Body of pancreas (tissue), 4 donors: ENCODE measurements at regions not wholly inside any gene's neighbourhood (a gene's known extent, or its start where the extent isn't known, plus 50 kb on each side); places are given as distances from the start of the nearest gene placed in this dataset.

Source experiments
- ATAC-seq: fragments of 150-250 bp; one replicate; pipeline ENCODE4 v1.9.1; 2016
- DNase-seq, 4 donors: peaks; one replicate each; pipeline ENCODE4 v3.0.0-alpha.2; 2019
- H3K27ac ChIP-seq, 4 donors: fragments of 200-600 bp; sonication (generic); 1 replicate in 3 of 4; 2 replicates in 1 of 4; pipeline versions ENCODE4 v1.5.1 to v1.6.1; 2016 to 2019; ENCODE audit warnings: mild to moderate bottlenecking in 1 of 4, mixed read lengths in 1 of 4, moderate library complexity in 1 of 4
- H3K27me3 ChIP-seq, 2 donors: fragments of 200-600 bp; sonication (generic); one replicate each; pipeline ENCODE4 v1.6.0; 2016; ENCODE audit warnings: mild to moderate bottlenecking in 1 of 2
- H3K36me3 ChIP-seq, 2 donors: fragments of 200-600 bp; sonication (generic); replicated peaks in 1 of 2; 2 replicates each; pipeline ENCODE4 v1.5.1; 2016; ENCODE audit warnings: low read depth in 2 of 2; ENCODE audit not compliant: insufficient read depth in 1 of 2
- H3K4me1 ChIP-seq: fragments of 200-600 bp; sonication (generic); one replicate; pipeline ENCODE4 v1.6.0; 2016
- H3K4me3 ChIP-seq, 2 donors: fragments of 200-600 bp; sonication (generic); 1 replicate in 1 of 2; 2 replicates in 1 of 2; pipeline ENCODE4 v1.5.1; 2016 to 2019
- H3K9me3 ChIP-seq, 3 donors: fragments of 200-600 bp; sonication (generic); 1 replicate in 2 of 3; 2 replicates in 1 of 3; pipeline ENCODE4 v1.5.1; 2016
- POLR2A ChIP-seq, 3 donors: fragments of 450-650 bp; IDR thresholded peaks; one replicate each; pipeline ENCODE4 v1.6.1; 2016; ENCODE audit warnings: antibody characterized with exemption in 3 of 3, mild to moderate bottlenecking in 2 of 3
- WGBS, 2 donors: methylation state at CpG; one replicate each; pipeline ENCODE4 v1.1.5; 2017; 5-methylcytosine and 5-hydroxymethylcytosine counted together
- intact Hi-C: fragments of 100-400 bp; cut with DNase I; formaldehyde crosslinking; loops from one replicate; pipeline ENCODE4 v1.15.1; 2023
- TF ChIP-seq, protein P1 (sequence below), 7 experiments: fragments of 450-650 bp in 4 of 7; fragments of 200-600 bp in 3 of 7; sonication (generic) in 3 of 7; IDR thresholded peaks; one replicate each; pipeline ENCODE4 v1.5.1; 2016 to 2019; ENCODE audit warnings: antibody characterized with exemption in 7 of 7

DNA sequence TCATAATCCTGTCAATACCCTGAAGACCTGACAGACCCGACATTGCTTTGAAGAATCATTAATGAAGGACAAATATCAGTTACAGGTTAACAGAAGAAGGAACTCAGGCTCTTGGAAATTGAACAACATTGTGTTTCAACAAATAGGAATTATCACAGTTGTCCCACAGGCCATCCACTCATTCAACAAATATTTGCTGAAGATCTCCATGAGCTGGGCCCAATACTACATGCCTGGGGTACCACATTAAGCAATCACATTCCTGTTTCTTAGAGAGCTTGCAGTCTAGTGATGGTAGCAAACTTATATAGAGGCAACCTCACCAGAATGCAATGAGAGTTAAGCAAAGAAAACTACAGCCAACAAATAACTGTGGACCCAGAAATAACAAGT is 671.6 kb upstream of the ACVR2A start:
- Histone ChIP-seq H3K27ac (no peak overlapping the region), H3K4me1 (no peaks in the 10 kb centered on the region), H3K36me3 (no peaks in the 10 kb centered on the region), H3K9me3 (no peaks in the 10 kb centered on the region), H3K4me3 (no peak overlapping the region), H3K27me3 (no peaks in the 10 kb centered on the region)
- ATAC-seq (no peak), DNase-seq (no peak)
- TF ChIP-seq, protein P1, sequence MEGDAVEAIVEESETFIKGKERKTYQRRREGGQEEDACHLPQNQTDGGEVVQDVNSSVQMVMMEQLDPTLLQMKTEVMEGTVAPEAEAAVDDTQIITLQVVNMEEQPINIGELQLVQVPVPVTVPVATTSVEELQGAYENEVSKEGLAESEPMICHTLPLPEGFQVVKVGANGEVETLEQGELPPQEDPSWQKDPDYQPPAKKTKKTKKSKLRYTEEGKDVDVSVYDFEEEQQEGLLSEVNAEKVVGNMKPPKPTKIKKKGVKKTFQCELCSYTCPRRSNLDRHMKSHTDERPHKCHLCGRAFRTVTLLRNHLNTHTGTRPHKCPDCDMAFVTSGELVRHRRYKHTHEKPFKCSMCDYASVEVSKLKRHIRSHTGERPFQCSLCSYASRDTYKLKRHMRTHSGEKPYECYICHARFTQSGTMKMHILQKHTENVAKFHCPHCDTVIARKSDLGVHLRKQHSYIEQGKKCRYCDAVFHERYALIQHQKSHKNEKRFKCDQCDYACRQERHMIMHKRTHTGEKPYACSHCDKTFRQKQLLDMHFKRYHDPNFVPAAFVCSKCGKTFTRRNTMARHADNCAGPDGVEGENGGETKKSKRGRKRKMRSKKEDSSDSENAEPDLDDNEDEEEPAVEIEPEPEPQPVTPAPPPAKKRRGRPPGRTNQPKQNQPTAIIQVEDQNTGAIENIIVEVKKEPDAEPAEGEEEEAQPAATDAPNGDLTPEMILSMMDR (IDR thresholded peaks at IDR 0.05), result no peak
- TF ChIP-seq POLR2A (IDR thresholded peaks at IDR 0.05), result no peak
- WGBS, 2 donors, result 18 to 23% methylated on average over 1 of the region's 1 CpG
- intact Hi-C loops, result no loop called here

DNA sequence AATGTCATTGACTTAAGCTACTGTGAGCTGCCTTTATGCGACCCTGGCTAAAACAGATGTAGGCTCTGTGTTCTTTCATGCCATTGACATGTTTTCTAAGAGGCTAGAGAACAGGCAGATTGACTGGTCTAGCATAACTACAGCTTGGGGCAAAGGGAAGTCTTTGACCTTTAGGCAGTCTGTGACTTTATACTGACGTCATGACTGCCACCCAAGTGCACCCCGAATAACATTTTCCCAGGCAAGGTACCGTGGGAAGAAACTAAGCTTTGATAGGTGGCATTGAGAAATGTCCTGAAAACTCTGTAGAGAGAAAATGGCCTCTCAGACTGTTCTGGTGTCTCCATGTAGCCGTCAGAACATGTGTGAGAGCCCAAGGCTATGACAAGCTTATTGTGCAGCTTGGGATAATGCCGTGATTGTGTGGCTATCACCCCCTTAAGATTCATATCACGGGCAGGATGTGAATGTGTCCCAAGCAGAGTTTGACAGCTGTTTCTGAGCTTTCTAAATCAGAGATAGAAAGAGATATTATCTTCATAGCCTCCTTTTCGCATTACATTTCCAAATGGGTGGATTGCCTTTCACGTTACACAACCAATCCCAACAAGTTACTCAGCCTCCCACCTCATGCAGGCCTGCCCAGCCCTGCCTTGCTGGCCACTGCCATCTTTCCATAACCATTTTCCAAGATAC is 672.2 kb upstream of the ACVR2A start:
- DNase-seq, result no peak
- intact Hi-C loops, result no loop called here
- Histone ChIP-seq H3K9me3 (no peaks in the 10 kb centered on the region), H3K4me1 (no peaks in the 10 kb centered on the region), H3K27ac (no peak overlapping the region), H3K4me3 (no peak overlapping the region), H3K36me3 (no peaks in the 10 kb centered on the region), H3K27me3 (no peaks in the 10 kb centered on the region)
- WGBS, 2 donors, result 59 to 72% methylated on average over 9 of the region's 9 CpGs
- TF ChIP-seq, protein P1 (IDR thresholded peaks at IDR 0.05), result no peak
- TF ChIP-seq POLR2A (IDR thresholded peaks at IDR 0.05), result no peak
- no peak for ATAC-seq

DNA sequence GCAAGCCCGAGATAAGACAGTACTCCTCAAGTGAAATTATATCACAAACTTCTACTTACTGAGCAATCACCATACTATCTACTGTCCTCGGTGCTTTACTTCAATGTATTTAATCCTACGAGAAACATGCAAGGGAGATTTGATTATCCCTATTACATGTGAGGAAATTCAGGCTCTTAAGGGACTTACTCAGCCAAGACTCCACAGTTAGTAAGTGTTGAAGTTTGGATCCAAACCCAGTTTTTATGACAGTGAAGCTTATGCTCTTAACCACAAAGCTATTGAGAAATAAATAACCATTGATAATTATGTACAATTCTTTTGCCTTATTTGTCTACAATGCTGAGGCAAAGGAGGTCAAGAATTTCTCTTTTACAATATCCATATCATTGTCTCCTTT is 672.9 kb upstream of the ACVR2A start:
- no peak for DNase-seq
- intact Hi-C loops, result no loop called here
- Histone ChIP-seq H3K36me3 (no peaks in the 10 kb centered on the region), H3K27me3 (no peaks in the 10 kb centered on the region), H3K4me3 (no peak overlapping the region), H3K27ac (no peak overlapping the region), H3K4me1 (no peaks in the 10 kb centered on the region), H3K9me3 (no peaks in the 10 kb centered on the region)
- ATAC-seq, result no peak
- TF ChIP-seq POLR2A (IDR thresholded peaks at IDR 0.05), result no peak
- TF ChIP-seq, protein P1 (IDR thresholded peaks at IDR 0.05), result no peak
- WGBS, 2 donors, result 65 to 76% methylated on average over 3 of the region's 3 CpGs

DNA sequence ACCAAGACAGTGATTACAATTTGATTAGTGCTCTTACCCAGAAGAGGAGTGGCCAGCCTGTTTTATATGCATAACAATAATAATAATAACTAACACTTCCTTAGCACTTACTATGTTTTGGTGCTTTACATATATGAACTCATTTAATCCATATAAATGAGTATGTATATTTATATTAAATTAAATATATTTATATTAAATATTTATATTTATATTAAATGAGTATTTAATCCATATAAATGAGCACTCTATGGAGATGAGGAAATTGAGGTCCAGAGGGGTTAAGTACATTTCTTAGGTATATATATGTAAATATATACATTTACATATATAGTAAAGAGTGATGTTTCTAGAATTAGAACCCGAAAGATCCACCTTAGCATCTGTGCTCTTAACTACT is 673.9 kb upstream of the ACVR2A start:
- no peaks in the 10 kb centered on the region for H3K27me3 ChIP-seq
- intact Hi-C loops, result no loop called here
- DNase-seq (no peak), ATAC-seq (no peak)
- WGBS, 2 donors, result 89 to 94% methylated on average over 1 of the region's 1 CpG
- no peaks in the 10 kb centered on the region for H3K36me3 ChIP-seq
- H3K4me1 ChIP-seq, result no peaks in the 10 kb centered on the region
- TF ChIP-seq, protein P1 (IDR thresholded peaks at IDR 0.05), result no peak
- TF ChIP-seq POLR2A (IDR thresholded peaks at IDR 0.05), result no peak
- H3K27ac ChIP-seq, result no peak overlapping the region
- no peaks in the 10 kb centered on the region for H3K9me3 ChIP-seq
- H3K4me3 ChIP-seq, result no peak overlapping the region

DNA sequence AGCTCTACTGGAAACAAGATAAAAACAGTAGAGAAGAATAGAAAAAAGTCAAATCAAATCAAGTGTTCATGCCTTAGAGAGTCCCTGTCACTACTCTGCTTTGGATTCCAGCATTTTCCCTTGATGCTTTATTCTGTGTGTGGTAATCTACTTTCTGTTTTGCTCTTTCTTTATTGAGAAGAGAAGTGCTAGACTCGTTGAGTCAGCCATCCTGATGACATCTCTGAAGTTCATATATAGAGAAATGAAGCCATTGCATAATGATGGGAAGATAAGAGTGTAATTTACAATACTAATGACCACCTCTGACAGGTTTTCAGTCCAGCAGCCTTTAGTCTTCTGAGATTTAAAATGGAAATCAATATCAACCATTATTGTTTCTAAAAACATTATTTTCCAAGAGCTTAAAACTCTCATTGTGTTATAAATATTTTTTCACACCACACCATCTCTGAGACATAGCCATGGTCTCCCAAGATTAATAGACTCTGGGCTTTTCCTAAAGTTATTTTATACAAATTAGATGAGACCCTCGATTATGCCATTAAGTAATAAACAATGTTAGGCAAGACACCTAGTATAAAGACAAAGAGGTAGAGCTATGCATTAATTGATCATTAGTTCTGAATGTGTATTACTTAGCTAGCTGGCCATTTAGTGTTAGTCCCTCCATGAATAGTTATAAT is 679.0 kb upstream of the ACVR2A start:
- Histone ChIP-seq H3K36me3 (no peaks in the 10 kb centered on the region), H3K9me3 (no peaks in the 10 kb centered on the region), H3K27me3 (no peaks in the 10 kb centered on the region), H3K27ac (no peak overlapping the region), H3K4me3 (no peak overlapping the region), H3K4me1 (no peaks in the 10 kb centered on the region)
- no peak for TF ChIP-seq POLR2A (IDR thresholded peaks at IDR 0.05)
- TF ChIP-seq, protein P1 (IDR thresholded peaks at IDR 0.05), result no peak
- ATAC-seq (no peak), DNase-seq (no peak)
- WGBS, 2 donors, result 19 to 22% methylated on average over 2 of the region's 2 CpGs
- intact Hi-C loops, result no loop called here
